PC-9 (cell line): ENCODE measurements at regions not wholly inside any gene's neighbourhood (a gene's known extent, or its start where the extent isn't known, plus 50 kb on each side); places are given as distances from the start of the nearest gene placed in this dataset.

Experiments used
- BruUV-seq: library from RNA; stranded (reverse); fragments of 400-500 nt; replicated peaks from 2 replicates; lab custom pipeline; 2021; lab: Mats Ljungman, UMichigan
- CTCF ChIA-PET: fragments of 300-600 bp; sonication (Branson Sonifier 250); formaldehyde crosslinking; loops from one replicate; lab custom pipeline; 2022; ENCODE audit warnings: antibody characterized with exemption; lab: Charles Lee
- POLR2A ChIA-PET: fragments of 300-600 bp; sonication (Branson Sonifier 250); formaldehyde crosslinking; loops from one replicate; lab custom pipeline; 2022; ENCODE audit warnings: antibody characterized with exemption; ENCODE audit not compliant: unreplicated experiment; lab: Charles Lee
- DNase-seq, 2 experiments: peaks; one replicate each; pipeline versions ENCODE4 v3.0.0 to v3.0.0-alpha.2; 2015 to 2022; ENCODE audit warnings: mixed read lengths in 1 of 2
- H2AFZ ChIP-seq: fragments of 200-600 bp; sonication (generic); 2 replicates; pipeline ENCODE4 v1.8.1; 2017; ENCODE audit warnings: antibody characterized with exemption
- H3F3A ChIP-seq: fragments of 200-600 bp; sonication (generic); 2 replicates; pipeline ENCODE4 v1.8.1; 2017; ENCODE audit warnings: antibody characterized with exemption, mild to moderate bottlenecking, low read depth; ENCODE audit not compliant: insufficient read depth
- H3K27ac ChIP-seq: fragments of 200-600 bp; sonication (generic); 2 replicates; pipeline ENCODE4 v1.6.1; 2016; ENCODE audit warnings: mixed run types
- H3K27me3 ChIP-seq: fragments of 200-600 bp; sonication (generic); 2 replicates; pipeline ENCODE4 v1.6.1; 2016; ENCODE audit warnings: low read depth, mixed run types; ENCODE audit not compliant: insufficient read depth
- H3K36me3 ChIP-seq: fragments of 200-600 bp; sonication (generic); 2 replicates; pipeline ENCODE4 v1.6.1; 2016; ENCODE audit warnings: low read depth, mixed run types
- H3K4me1 ChIP-seq: fragments of 200-600 bp; sonication (generic); replicated peaks from 2 replicates; pipeline ENCODE4 v1.6.1; 2016; ENCODE audit warnings: mixed run types; ENCODE audit not compliant: insufficient read depth
- H3K4me2 ChIP-seq: fragments of 200-600 bp; sonication (generic); 2 replicates; pipeline ENCODE4 v1.6.1; 2017; ENCODE audit warnings: mixed run types
- H3K4me3 ChIP-seq: fragments of 200-600 bp; sonication (generic); 2 replicates; pipeline ENCODE4 v1.6.1; 2016; ENCODE audit warnings: mixed run types
- H3K79me2 ChIP-seq: fragments of 200-600 bp; sonication (generic); 2 replicates; pipeline ENCODE4 v1.6.1; 2017; ENCODE audit warnings: low read depth, mixed run types
- H3K9me2 ChIP-seq: fragments of 200-600 bp; sonication (generic); 2 replicates; pipeline ENCODE4 v1.8.1; 2017; ENCODE audit warnings: mild to moderate bottlenecking; ENCODE audit not compliant: insufficient read depth
- H3K9me3 ChIP-seq: fragments of 200-600 bp; sonication (generic); 2 replicates; pipeline ENCODE4 v1.8.1; 2016; ENCODE audit warnings: low read depth; ENCODE audit not compliant: insufficient read depth
- H4K20me1 ChIP-seq: fragments of 200-600 bp; sonication (generic); 2 replicates; pipeline ENCODE4 v1.8.1; 2017; ENCODE audit not compliant: insufficient read depth
- EZH2 ChIP-seq: fragments of 200-600 bp; sonication (generic); IDR thresholded peaks from 2 replicates; pipeline ENCODE4 v1.8.0; 2017; ENCODE audit warnings: antibody characterized with exemption, low read depth
- intact Hi-C: fragments of 100-400 bp; cut with micrococcal nuclease; formaldehyde crosslinking; loops from one replicate; pipeline ENCODE4 v1.10.0; 2022; ENCODE audit not compliant: unreplicated experiment
- TF ChIP-seq, protein P1 (sequence below): fragments of 200-600 bp; sonication (generic); conservative IDR thresholded peaks from 2 replicates; pipeline ENCODE4 v1.6.1; 2017; ENCODE audit warnings: mixed run types, antibody characterized with exemption, mild to moderate bottlenecking, moderate library complexity

GRCh38 chr7:113268757-113269156, 150.4 kb upstream of the SMIM30 start:
- no TSS peak for BruUV-seq
- no peak overlapping the region for H3K4me3 ChIP-seq
- TF ChIP-seq, protein P1, sequence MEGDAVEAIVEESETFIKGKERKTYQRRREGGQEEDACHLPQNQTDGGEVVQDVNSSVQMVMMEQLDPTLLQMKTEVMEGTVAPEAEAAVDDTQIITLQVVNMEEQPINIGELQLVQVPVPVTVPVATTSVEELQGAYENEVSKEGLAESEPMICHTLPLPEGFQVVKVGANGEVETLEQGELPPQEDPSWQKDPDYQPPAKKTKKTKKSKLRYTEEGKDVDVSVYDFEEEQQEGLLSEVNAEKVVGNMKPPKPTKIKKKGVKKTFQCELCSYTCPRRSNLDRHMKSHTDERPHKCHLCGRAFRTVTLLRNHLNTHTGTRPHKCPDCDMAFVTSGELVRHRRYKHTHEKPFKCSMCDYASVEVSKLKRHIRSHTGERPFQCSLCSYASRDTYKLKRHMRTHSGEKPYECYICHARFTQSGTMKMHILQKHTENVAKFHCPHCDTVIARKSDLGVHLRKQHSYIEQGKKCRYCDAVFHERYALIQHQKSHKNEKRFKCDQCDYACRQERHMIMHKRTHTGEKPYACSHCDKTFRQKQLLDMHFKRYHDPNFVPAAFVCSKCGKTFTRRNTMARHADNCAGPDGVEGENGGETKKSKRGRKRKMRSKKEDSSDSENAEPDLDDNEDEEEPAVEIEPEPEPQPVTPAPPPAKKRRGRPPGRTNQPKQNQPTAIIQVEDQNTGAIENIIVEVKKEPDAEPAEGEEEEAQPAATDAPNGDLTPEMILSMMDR, result no peak
- TF ChIP-seq EZH2, result no peak
- POLR2A ChIA-PET, result no interaction called here
- no peaks in the 10 kb centered on the region for H3K36me3 ChIP-seq
- no peaks in the 10 kb centered on the region for H3K27me3 ChIP-seq
- H4K20me1 ChIP-seq, result no peaks in the 10 kb centered on the region
- no peak overlapping the region for H2AFZ ChIP-seq
- DNase-seq, result no peak
- no peaks in the 10 kb centered on the region for H3F3A ChIP-seq
- no peaks in the 10 kb centered on the region for H3K79me2 ChIP-seq
- CTCF ChIA-PET, result no interaction called here
- no peak overlapping the region for H3K27ac ChIP-seq
- H3K9me2 ChIP-seq, result no peaks in the 10 kb centered on the region
- H3K4me2 ChIP-seq, result no peak overlapping the region
- no peaks in the 10 kb centered on the region; the same call in 1 of the 2 replicates for H3K9me3 ChIP-seq
- intact Hi-C loops, result no loop called here
- 0 out of 2 replicates have a peak, but pooled peaks cover 4% of the 10 kb centered on the region for H3K4me1 ChIP-seq

DNA sequence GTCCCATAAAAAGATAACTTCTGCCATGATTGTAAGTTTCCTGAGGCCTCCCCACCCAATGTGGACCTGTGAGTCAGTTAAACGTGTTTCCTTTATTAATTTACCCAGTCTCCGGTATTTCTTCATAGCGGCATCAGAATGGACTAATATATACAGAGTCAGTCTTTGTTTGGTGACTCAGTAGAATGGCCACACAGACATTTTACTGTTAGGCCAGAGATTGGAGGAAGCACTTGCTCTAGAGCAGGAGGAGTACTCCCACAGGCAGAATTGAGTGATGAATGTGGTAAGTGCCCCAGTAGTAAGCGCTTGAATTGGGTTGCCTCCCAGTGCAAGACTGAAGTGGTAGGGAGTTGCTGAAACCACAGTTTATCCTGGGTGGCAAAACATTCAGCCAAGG, 149.5 kb upstream of the SMIM30 start:
- Histone ChIP-seq H3K4me1 (0 out of 2 replicates have a peak, but pooled peaks cover 5% of the 10 kb centered on the region), H3K79me2 (no peaks in the 10 kb centered on the region), H3K4me3 (no peak overlapping the region), H3K27me3 (no peaks in the 10 kb centered on the region), H3K9me2 (no peaks in the 10 kb centered on the region), H3F3A (no peaks in the 10 kb centered on the region), H3K4me2 (no peak overlapping the region), H4K20me1 (no peaks in the 10 kb centered on the region), H3K27ac (no peak overlapping the region), H3K9me3 (no peaks in the 10 kb centered on the region; the same call in 1 of the 2 replicates), H3K36me3 (no peaks in the 10 kb centered on the region), H2AFZ (no peak overlapping the region)
- intact Hi-C loops, result no loop called here
- no peak for DNase-seq
- ChIA-PET POLR2A (no interaction called here), CTCF (no interaction called here)
- TF ChIP-seq EZH2, result no peak
- no TSS peak for BruUV-seq

DNA sequence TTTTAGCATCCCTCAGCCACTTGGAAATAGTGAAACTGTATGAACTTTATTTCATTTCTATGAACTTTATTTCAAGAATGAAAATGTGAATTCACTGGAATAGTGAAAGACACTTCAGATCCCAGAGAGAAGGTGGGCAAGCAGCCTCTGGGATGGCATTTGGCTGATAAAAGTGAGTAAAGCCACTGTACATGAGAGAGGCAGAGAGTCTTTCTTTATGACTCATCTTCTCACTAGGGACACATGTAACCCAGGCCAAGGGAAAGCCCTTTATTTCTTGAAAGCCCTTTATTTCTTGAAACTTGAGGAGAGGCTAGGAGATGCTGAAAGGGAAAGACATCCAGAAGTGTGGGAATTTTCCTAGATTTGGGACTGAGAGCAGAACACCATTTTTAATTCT, 148.9 kb upstream of the SMIM30 start:
- DNase-seq, result no peak
- H3K4me2 ChIP-seq, result no peak overlapping the region

More for the DNA sequence above, 148.9 kb upstream of the SMIM30 start:
- Histone ChIP-seq H2AFZ (no peak overlapping the region), H3K4me3 (no peak overlapping the region), H3K79me2 (no peaks in the 10 kb centered on the region), H3F3A (no peaks in the 10 kb centered on the region), H3K27ac (no peak overlapping the region), H3K36me3 (no peaks in the 10 kb centered on the region), H3K9me3 (no peaks in the 10 kb centered on the region; the same call in 1 of the 2 replicates), H3K9me2 (no peaks in the 10 kb centered on the region), H3K4me1 (0 out of 2 replicates have a peak, but pooled peaks cover 5% of the 10 kb centered on the region), H4K20me1 (no peaks in the 10 kb centered on the region), H3K27me3 (no peaks in the 10 kb centered on the region)
- no peak for TF ChIP-seq EZH2
- TF ChIP-seq, protein P1, result no peak
- intact Hi-C loops, result no loop called here
- no TSS peak for BruUV-seq
- CTCF ChIA-PET, result no interaction called here
- POLR2A ChIA-PET, result no interaction called here
